Activated T-cell treated with anti-CD3 and anti-CD28 coated beads for 24 hours (primary cell): ENCODE measurements at regions not wholly inside any gene's neighbourhood (a gene's known extent, or its start where the extent isn't known, plus 50 kb on each side); places are given as distances from the start of the nearest gene placed in this dataset.
"Not testable (repeated sequence)": the region's sequence is repeated elsewhere in the genome, so short reads cannot be mapped to it uniquely, and the experiment has no call there.

Source experiments
- DNase-seq: peaks from one replicate; pipeline ENCODE4 v3.0.0-alpha.2; 2020; ENCODE audit warnings: low read depth

GRCh38 chr1:91098299-91098906, 76.6 kb upstream of the ZNF644 start:
- no peak for DNase-seq

- not testable (repeated sequence) for DNase-seq
These were observed 73.5 kb upstream of the ZNF644 start for GRCh38 chr1:91095321-91095720.

GRCh38 chr1:91092503-91092902, 70.7 kb upstream of the ZNF644 start:
- no peak for DNase-seq

DNA sequence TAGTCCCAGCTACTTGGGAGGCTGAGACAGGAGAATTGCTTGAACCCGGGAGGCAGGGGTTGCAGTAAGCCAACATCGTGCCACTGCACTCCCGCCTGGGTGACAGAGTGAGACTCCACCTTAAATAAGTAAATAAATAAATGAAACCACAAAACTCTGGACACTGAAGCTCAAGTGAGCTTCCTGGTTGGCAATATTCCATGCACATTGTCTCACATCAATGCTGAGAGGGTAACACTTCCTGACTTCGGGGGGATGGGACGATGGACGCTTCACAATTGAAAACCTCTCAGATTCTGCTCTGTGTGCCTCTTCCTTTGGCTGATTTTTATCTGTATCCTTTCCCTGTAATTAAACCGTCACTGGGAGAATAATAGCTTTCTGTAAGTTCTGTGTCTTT, 70.0 kb upstream of the ZNF644 start:
- no peak for DNase-seq

GRCh38 chr1:91080650-91081049, 58.8 kb upstream of the ZNF644 start:
- no peak for DNase-seq

DNA sequence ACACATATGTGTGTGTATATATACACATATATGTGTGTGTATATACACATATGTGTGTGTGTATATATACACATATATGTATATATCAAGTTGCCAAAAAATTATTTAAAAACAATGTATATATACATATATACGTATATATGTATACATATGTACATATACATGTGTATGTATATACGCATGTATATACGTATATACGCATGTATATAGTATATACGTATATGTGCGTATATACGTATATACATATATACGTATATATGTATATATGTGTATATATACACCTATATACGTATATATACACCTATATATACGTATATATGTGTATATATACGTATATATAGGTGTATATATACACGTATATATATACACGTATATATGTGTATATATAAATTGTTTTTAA, 57.0 kb upstream of the ZNF644 start:
- no peak for DNase-seq

GRCh38 chr1:91076834-91077233, 55.0 kb upstream of the ZNF644 start:
- DNase-seq: no peak

DNA sequence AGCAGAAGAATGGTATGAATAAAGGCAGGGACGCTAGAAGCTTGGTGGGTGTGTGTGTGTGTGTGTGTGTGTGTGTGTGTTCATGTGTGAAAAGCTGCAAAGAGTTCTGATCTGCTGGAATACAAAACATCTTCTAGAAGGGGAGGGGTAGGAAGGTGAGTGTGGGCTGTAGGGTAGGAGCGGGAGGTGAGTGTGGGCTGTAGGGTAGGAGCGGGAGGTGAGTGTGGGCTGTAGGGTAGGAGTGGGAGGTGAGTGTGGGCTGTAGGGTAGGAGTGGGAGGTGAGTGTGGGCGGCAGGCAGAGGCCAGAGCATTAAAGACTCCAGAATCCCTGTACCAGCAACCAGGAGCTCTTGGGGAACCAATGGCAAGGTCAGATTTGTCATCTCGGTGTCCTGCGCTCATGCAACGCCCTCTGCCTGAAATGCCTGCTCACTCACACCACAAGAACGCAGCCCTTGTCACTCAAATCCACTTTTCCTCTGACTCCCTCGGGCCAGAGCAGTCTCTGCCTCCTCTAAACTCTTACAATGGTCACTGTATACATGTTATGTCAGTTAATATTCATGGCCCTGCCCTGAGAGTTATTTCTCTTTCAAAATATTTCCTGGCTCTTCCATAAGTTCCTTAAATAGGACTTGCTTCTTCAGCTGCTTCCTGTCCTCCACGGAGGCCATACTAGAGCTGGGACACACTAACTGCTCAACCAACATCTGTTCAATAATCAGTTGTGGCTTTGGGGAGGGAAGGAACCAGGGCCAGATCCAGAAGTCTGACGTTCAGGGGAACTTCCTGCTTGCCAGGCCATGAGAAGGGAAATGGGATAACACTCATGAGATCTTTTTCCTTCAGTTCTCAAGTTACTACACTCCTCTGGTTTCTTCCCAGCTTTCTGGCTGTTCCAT, 53.6 kb upstream of the ZNF644 start:
- DNase-seq: no peak

DNA sequence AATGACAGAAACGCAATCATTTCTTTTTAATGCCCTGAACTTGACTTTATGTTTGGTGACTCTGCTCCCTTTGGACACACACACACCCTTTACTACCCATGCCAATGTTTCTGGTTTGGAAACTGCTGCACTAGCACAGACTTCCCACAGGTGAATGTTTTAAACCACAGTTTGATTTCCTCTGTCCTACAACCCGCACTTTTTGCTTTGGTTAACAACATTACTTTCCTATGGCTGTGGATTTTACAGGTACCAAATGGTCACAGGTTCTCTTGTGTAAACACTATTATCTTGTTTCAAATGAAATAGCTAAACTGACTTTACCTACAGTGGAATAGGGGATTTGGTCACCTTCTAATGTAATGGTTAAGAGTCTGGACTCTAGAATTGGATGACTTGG, 51.5 kb upstream of the ZNF644 start:
- no peak for DNase-seq

DNA sequence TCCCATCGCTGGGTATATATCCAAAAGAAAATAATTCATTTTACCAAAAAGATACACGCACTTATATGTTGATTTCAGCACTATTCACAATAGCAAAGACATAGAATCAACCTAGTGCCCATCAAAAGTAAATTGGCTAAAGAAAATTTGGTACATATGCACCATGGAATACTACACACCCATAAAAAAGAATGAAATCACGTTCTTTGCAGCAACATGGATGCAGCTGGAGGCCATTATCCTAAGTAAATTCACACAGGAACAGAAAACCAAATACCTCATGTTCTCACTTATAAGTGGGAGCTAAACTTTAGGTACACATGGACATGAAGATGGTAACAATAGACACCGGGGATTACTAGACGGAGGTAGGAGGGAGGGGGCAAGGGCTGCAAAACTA, 50.0 kb upstream of the ZNF644 start:
- no peak for DNase-seq
